ENCODE measurements at regions not wholly inside any gene's neighbourhood (a gene's known extent, or its start where the extent isn't known, plus 50 kb on each side); places are given as distances from the start of the nearest gene placed in this dataset.
A peak's percentile ranks its signal among the peaks of the same experiment; 100 is the strongest.

DNA sequence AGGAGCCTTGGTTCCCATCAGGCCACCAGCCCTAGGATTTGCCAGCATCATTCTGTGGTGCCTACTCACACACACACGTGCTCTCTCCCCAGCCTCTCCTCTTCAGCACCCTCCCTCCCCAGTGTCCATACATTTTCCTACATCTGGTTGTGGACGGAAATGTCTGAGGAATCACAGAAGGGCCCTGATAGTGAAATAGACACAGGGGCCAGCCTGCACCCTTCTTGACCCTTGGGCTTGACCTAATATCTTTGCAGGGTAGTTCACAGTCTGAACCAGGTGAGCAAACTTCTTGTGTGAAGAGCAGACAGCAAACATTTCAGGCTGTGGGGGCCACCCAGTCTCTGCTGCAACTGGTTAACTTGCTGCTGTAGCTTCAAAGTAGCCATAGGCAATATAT is 108.5 kb upstream of the NXT1 start:
- H3K4me3 ChIP-seq (ENCODE audit: low read depth, low read length), result no peak overlapping the region
- DNase-seq (ENCODE audit: low read depth), result no peak
- TF ChIP-seq, protein P1, sequence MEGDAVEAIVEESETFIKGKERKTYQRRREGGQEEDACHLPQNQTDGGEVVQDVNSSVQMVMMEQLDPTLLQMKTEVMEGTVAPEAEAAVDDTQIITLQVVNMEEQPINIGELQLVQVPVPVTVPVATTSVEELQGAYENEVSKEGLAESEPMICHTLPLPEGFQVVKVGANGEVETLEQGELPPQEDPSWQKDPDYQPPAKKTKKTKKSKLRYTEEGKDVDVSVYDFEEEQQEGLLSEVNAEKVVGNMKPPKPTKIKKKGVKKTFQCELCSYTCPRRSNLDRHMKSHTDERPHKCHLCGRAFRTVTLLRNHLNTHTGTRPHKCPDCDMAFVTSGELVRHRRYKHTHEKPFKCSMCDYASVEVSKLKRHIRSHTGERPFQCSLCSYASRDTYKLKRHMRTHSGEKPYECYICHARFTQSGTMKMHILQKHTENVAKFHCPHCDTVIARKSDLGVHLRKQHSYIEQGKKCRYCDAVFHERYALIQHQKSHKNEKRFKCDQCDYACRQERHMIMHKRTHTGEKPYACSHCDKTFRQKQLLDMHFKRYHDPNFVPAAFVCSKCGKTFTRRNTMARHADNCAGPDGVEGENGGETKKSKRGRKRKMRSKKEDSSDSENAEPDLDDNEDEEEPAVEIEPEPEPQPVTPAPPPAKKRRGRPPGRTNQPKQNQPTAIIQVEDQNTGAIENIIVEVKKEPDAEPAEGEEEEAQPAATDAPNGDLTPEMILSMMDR (IDR thresholded peaks at IDR 0.05; ENCODE audit: control insufficient read depth, extremely low read depth, insufficient read depth), result no peak

- H3K4me3 ChIP-seq (ENCODE audit: low read depth, low read length), result no peak overlapping the region
- no peak for DNase-seq (ENCODE audit: low read depth)
- TF ChIP-seq, protein P1 (IDR thresholded peaks at IDR 0.05; ENCODE audit: control insufficient read depth, extremely low read depth, insufficient read depth), result no peak
These were observed 109.2 kb upstream of the NXT1 start for GRCh38 chr20:23241416-23241815.

GRCh38 chr20:23240519-23240918 is 110.1 kb upstream of the NXT1 start:
- no peak overlapping the region for H3K4me3 ChIP-seq (ENCODE audit: low read depth, low read length)
- DNase-seq (ENCODE audit: low read depth), result no peak
- TF ChIP-seq, protein P1 (IDR thresholded peaks at IDR 0.05; ENCODE audit: control insufficient read depth, extremely low read depth, insufficient read depth), result no peak

DNA sequence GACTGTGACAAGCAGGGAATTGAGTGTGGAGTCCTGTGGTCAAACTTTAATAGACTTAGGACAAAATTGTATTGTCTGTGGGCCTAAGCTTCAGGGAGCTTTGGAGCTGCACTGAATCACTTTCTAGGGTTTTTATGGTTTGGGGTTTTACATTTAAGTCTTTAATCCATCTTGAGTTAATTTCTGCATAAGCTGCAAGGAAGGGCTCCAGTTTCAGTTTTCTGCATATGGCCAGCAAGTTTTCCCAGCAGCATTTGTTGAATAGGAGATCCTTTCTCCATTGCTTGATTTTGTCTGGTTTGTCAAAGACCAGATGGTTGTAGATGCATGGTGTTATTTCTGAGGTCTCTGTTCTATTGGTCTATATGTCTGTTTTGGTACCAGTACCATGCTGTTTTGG is 113.4 kb upstream of the NXT1 start:
- TF ChIP-seq, protein P1 (IDR thresholded peaks at IDR 0.05; ENCODE audit: control insufficient read depth, extremely low read depth, insufficient read depth), result no peak
- H3K4me3 ChIP-seq (ENCODE audit: low read depth, low read length), result no peak overlapping the region
- no peak for DNase-seq (ENCODE audit: low read depth)

- TF ChIP-seq, protein P1 (IDR thresholded peaks at IDR 0.05; ENCODE audit: control insufficient read depth, extremely low read depth, insufficient read depth), result peak; percentile 94
- peak; percentile 15 for DNase-seq (ENCODE audit: low read depth)
- no peak overlapping the region for H3K4me3 ChIP-seq (ENCODE audit: low read depth, low read length)
These were observed 115.2 kb upstream of the NXT1 start for GRCh38 chr20:23235173-23236027.

- TF ChIP-seq, protein P1 (IDR thresholded peaks at IDR 0.05; ENCODE audit: control insufficient read depth, extremely low read depth, insufficient read depth), result no peak
- H3K4me3 ChIP-seq (ENCODE audit: low read depth, low read length), result no peak overlapping the region
- no peak for DNase-seq (ENCODE audit: low read depth)
These were observed 116.1 kb upstream of the NXT1 start for GRCh38 chr20:23234311-23235078.

Measured in LNCaP clone FGC (cell line).